ENCODE measurements at regions not wholly inside any gene's neighbourhood (a gene's known extent, or its start where the extent isn't known, plus 50 kb on each side); places are given as distances from the start of the nearest gene placed in this dataset.

GRCh38 chr2:6148882-6149281 lies 456.7 kb downstream of the SOX11 start:
- TF ChIP-seq CTCF (IDR thresholded peaks at IDR 0.05): no peak
- TF ChIP-seq POLR2AphosphoS5 (IDR thresholded peaks at IDR 0.05): no peak
